GM18870 (cell line): ENCODE measurements at regions not wholly inside any gene's neighbourhood (a gene's known extent, or its start where the extent isn't known, plus 50 kb on each side); places are given as distances from the start of the nearest gene placed in this dataset.

Experiments
- ATAC-seq: cut with Tn5 transposase; IDR thresholded peaks from one replicate; pipeline ENCODE4 v1.9.1; 2021; ENCODE audit warnings: moderate library complexity; ENCODE audit not compliant: unreplicated experiment

- no peak for ATAC-seq
Measured at GRCh38 chr11:95586155-95586554, 203.4 kb downstream of the FAM76B start.

DNA sequence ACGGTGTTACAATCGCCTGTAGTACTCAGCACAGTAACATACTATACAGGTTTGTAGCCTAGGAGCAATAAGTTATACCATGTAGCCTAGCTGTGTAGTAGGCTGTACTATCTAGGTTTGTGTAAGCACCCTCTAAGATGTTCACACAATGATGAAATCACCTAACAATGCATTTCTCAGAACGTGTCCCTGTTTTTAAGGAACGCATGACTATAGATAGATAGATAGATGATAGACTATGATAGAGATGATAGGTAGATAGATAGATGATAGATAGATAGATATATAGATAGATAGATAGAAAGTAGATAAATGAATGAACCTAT is 203.9 kb downstream of the FAM76B start:
- no peak for ATAC-seq

GRCh38 chr11:95585069-95585751 is 204.4 kb downstream of the FAM76B start:
- ATAC-seq = no peak

DNA sequence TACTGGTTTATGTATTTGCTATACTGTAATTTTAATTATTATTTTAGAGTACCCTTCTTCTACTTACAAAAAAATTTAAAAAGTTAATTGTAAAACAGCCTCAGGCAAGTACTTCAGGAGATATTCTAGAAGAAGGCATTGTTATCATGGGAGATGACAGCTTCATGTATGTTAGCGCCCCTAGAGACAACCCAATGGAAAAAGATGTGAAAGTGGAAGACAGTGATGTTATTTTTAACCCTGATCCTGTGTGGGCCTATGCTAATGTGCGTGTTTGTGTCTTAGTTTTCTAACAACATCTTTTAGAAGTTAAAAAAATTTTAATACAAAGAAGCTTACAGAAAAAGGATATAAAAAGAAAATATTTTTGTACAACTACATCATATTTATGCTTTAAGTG is 205.0 kb downstream of the FAM76B start:
- ATAC-seq = peak; percentile 67

GRCh38 chr11:95584180-95584579 is 205.4 kb downstream of the FAM76B start:
- peak; percentile 12 for ATAC-seq

- ATAC-seq = peak; percentile 50
Measured at GRCh38 chr11:95577716-95578460, 211.7 kb downstream of the FAM76B start.

- ATAC-seq = no peak
Measured at GRCh38 chr11:95576146-95576845, 213.3 kb downstream of the FAM76B start.

DNA sequence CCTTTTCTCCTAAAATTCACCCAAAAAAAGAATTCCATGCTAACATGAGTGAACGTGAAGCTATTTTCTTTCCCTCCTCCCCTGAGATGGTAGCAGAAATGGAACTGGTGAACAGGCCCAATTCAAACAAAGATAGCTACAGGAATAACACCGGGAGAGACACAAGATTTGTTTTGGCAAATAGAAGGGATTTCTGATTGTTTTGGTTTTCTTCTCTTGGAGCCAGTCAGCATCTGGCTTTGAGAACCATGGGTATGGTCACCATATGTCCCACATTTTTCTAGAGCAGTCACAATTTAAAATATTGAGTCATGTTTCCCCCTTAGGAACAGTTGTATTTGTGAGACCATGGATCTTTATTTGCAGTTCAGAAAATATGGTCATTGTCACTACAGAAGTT is 214.1 kb downstream of the FAM76B start:
- no peak for ATAC-seq

- ATAC-seq = no peak
Measured at GRCh38 chr11:95571718-95572260, 217.8 kb downstream of the FAM76B start.

DNA sequence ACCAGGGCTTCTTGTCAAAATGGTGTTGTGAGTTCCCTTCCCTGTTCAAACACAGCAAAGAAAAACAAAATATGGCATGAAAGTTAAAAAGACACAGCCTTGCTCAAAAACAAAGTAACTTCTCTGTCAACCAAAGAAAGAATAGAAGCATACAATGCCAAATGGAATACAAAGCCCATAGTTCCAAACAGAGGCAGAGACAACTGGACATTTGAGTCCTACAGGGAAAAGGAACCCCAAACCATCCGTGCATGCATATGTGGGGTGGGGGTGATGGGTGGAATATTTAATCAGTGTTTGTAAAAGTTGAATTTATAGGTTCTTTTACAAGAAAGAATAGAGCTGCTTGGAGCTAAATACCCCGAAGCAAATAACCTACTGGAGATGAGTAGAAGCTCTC is 218.7 kb downstream of the FAM76B start:
- ATAC-seq = no peak

- ATAC-seq = no peak
Measured at GRCh38 chr11:95569207-95569606, 220.4 kb downstream of the FAM76B start.

DNA sequence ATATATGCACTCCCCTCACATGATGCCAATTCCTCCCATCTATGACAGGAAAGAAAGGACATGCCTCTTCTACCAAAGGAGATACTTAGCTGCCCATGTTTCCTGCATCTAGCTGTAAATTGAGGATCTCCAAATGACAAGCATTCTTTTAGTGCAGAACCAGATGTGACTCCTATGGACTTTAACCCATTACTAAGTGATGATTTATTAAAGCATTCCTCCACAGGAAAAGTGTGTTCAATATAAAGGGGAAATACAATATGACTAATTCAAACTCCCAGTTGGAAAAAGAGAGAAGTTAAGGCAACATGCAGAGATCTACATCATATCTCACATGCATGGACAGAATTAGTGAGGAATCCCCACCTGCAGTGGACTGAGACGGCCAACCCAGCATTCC is 221.3 kb downstream of the FAM76B start:
- ATAC-seq = no peak

DNA sequence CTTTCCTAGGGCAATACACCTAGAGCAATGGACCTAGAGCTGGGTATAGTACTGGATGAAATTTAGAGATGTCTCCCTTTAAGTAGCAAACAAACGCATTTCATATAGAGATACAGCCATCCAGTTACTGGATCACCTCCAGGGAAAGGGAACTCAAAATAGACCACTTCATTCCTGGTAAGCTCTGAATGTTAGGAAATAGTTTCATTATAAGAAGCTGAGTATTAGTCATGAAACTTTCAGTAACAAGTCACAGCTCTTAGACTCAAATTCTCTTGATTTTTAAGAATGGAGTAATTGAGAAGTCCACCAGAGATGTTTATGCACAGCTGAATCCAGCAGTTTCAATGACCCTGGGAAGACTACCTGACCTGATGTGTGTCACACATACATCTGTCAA is 221.9 kb downstream of the FAM76B start:
- no peak for ATAC-seq

GRCh38 chr11:95566211-95566610 is 223.4 kb downstream of the FAM76B start:
- no peak for ATAC-seq

GRCh38 chr11:95565724-95566141 is 223.8 kb downstream of the FAM76B start:
- ATAC-seq = no peak

DNA sequence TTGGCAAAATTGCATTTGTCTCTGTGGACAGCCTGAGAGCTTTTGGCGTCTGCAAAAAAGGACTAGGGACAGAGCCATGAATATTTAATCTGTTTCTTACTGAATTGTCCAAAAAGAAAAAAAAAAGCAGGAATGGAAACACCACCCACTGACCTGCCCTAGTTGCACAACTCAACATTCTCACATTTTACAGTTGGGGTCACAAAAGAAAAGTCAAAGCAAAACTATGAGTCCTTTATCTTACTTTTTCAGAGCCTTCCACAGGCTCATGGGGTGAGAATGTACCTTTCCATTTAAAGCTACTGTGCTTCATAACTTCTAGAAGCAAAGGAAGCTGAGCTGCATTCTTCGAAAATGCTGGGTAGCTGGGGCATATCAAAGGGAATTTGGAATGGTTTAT is 225.7 kb downstream of the FAM76B start:
- ATAC-seq = no peak

GRCh38 chr11:95563173-95563572 is 226.4 kb downstream of the FAM76B start:
- no peak for ATAC-seq

DNA sequence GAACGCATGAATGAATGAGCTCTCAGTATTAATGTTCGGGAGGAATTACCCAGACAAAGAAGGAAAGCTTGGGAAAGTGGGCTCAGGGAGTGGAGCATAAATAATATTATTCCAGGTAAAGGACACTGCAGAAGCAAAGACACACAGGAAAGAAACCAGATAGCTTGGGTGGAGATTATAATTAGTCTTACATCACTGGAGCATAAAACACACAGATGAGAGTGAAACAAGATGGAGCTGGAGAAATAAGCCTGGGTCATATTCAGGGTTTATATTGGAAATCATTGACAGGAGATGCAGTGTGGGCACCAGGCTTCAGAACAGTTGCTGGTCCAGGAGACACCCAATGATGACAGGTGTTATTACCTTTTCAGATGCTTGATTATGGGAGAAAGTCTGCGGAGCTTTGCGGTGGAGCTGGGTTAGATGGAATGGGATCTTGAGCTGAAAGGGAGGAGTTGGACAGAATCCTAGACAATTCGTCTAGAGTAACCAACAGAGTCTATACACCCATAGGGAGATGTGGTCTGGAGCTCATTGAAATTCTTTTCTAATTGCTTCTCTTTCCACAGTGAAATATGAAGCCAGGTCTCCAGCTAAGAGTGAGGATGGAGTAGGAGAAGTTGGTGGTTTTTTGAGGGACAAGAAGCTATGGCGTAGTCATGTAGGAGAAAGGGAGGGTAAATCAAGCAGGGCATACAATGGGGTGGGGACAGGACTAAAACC is 227.2 kb downstream of the FAM76B start:
- no peak for ATAC-seq

DNA sequence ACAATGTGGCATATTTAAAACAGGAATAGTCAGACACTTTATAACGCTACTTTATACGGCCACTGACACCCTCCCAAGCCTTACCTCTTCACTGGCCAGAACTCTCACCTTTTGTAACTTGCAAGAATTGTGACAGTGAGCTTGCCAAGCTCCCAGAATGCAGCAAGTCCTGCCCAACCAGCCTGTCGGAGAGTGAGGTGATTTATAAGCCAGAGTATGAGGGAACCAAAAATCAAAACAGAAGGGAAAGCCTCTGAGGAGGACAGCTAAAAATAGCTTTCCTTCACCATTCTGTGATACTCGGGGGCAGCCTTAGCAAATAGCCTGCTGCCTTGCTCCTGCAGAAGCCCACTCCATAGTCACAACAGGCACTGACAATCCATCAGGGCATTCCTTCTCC is 229.7 kb downstream of the FAM76B start:
- ATAC-seq = no peak

DNA sequence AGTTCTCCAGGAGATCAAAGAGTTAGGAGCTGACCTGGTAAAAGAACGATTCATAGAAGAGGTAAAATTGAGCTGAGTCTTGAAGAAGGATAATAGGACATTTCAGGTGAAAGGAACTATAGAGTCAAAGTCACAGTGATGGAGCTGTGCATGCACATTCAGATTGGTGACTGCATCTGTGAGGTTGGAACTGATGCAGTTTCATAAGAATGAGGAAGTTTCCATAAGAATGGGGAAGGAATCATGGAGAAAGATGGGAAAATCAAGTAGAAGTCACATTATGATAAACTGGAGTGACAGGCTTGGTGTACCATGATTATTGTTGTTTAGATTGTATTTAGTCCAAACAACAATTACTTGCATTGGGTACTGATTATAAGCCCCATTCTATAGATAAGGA is 232.2 kb downstream of the FAM76B start:
- ATAC-seq = no peak
